AG20443 (cell line): ENCODE measurements at regions not wholly inside any gene's neighbourhood (a gene's known extent, or its start where the extent isn't known, plus 50 kb on each side); places are given as distances from the start of the nearest gene placed in this dataset.

Source experiments
- DNase-seq: peaks from one replicate; pipeline ENCODE4 v3.0.0; 2012; ENCODE audit warnings: low spot score, mixed read lengths

- DNase-seq, result no peak
These were observed 722.8 kb upstream of the RAB6C start for GRCh38 chr2:129256642-129257041.

- no peak for DNase-seq
These were observed 716.5 kb upstream of the RAB6C start for GRCh38 chr2:129262934-129263333.

GRCh38 chr2:129263939-129264338 is 715.5 kb upstream of the RAB6C start:
- DNase-seq, result no peak

GRCh38 chr2:129267559-129267958 is 711.9 kb upstream of the RAB6C start:
- DNase-seq, result no peak

GRCh38 chr2:129273266-129274037 is 706.0 kb upstream of the RAB6C start:
- no peak for DNase-seq

GRCh38 chr2:129274038-129274415 is 705.4 kb upstream of the RAB6C start:
- no peak for DNase-seq

GRCh38 chr2:129274918-129275317 is 704.5 kb upstream of the RAB6C start:
- DNase-seq, result no peak

- DNase-seq, result no peak
These were observed 703.8 kb upstream of the RAB6C start for GRCh38 chr2:129275706-129276105.

- DNase-seq, result no peak
These were observed 702.4 kb upstream of the RAB6C start for GRCh38 chr2:129276978-129277584.

GRCh38 chr2:129277585-129277981 is 701.9 kb upstream of the RAB6C start:
- DNase-seq, result no peak

- DNase-seq, result no peak
These were observed 697.5 kb upstream of the RAB6C start for GRCh38 chr2:129281791-129282530.

GRCh38 chr2:129285012-129285411 is 694.5 kb upstream of the RAB6C start:
- no peak for DNase-seq

- DNase-seq, result no peak
These were observed 686.1 kb upstream of the RAB6C start for GRCh38 chr2:129293326-129293725.

GRCh38 chr2:129296396-129296795 is 683.1 kb upstream of the RAB6C start:
- no peak for DNase-seq

- no peak for DNase-seq
These were observed 682.7 kb upstream of the RAB6C start for GRCh38 chr2:129296806-129297205.

- DNase-seq, result no peak
These were observed 682.0 kb upstream of the RAB6C start for GRCh38 chr2:129297430-129297829.

- no peak for DNase-seq
These were observed 680.1 kb upstream of the RAB6C start for GRCh38 chr2:129299338-129299737.

- DNase-seq, result no peak
These were observed 679.7 kb upstream of the RAB6C start for GRCh38 chr2:129299756-129300155.

GRCh38 chr2:129300456-129300855 is 679.0 kb upstream of the RAB6C start:
- no peak for DNase-seq

GRCh38 chr2:129301431-129301913 is 678.0 kb upstream of the RAB6C start:
- DNase-seq, result no peak

GRCh38 chr2:129302106-129302505 is 677.4 kb upstream of the RAB6C start:
- no peak for DNase-seq

GRCh38 chr2:129302561-129303183 is 676.8 kb upstream of the RAB6C start:
- no peak for DNase-seq

GRCh38 chr2:129314120-129314519 is 665.3 kb upstream of the RAB6C start:
- no peak for DNase-seq
